OCI-LY1 (cell line): ENCODE measurements at regions not wholly inside any gene's neighbourhood (a gene's known extent, or its start where the extent isn't known, plus 50 kb on each side); places are given as distances from the start of the nearest gene placed in this dataset.

ENCODE experiments used
- H2AFZ ChIP-seq: fragments of 200-600 bp; sonication (generic), shearing (Covaris generic); 2 replicates; pipeline ENCODE4 v1.6.0; 2014; ENCODE audit warnings: antibody characterized with exemption, mild to moderate bottlenecking, low read length
- H3F3A ChIP-seq: fragments of 200-600 bp; sonication (generic), shearing (Covaris generic); 2 replicates; pipeline ENCODE4 v1.6.0; 2014; ENCODE audit warnings: mild to moderate bottlenecking, antibody characterized with exemption, low read length, moderate library complexity; ENCODE audit not compliant: insufficient read depth
- H3K27ac ChIP-seq: fragments of 200-600 bp; sonication (generic); 2 replicates; pipeline ENCODE4 v1.5.1; 2014; ENCODE audit warnings: low read length, mixed run types, mild to moderate bottlenecking, low read depth; ENCODE audit not compliant: poor library complexity, severe bottlenecking
- H3K27me3 ChIP-seq: fragments of 200-600 bp; sonication (generic); 2 replicates; pipeline ENCODE4 v1.6.0; 2014; ENCODE audit warnings: antibody characterized with exemption, mild to moderate bottlenecking, low read length, moderate library complexity; ENCODE audit not compliant: insufficient read depth
- H3K36me3 ChIP-seq: fragments of 200-600 bp; sonication (generic); 2 replicates; pipeline ENCODE4 v1.6.1; 2014; ENCODE audit warnings: mild to moderate bottlenecking, antibody characterized with exemption, low read length, moderate library complexity, mixed read lengths; ENCODE audit not compliant: insufficient read depth
- H3K4me1 ChIP-seq: fragments of 200-600 bp; sonication (generic); 2 replicates; pipeline ENCODE4 v1.5.1; 2014; ENCODE audit warnings: mild to moderate bottlenecking, low read length, moderate library complexity; ENCODE audit not compliant: insufficient read depth, severe bottlenecking
- H3K4me2 ChIP-seq: fragments of 200-600 bp; sonication (generic), shearing (Covaris generic); 2 replicates; pipeline ENCODE4 v1.6.1; 2014; ENCODE audit warnings: low read length
- H3K4me3 ChIP-seq: fragments of 200-600 bp; sonication (generic); 2 replicates; pipeline ENCODE4 v1.5.1; 2014; ENCODE audit warnings: low read length, low read depth, mild to moderate bottlenecking, mixed read lengths; ENCODE audit not compliant: poor library complexity, severe bottlenecking
- H3K79me2 ChIP-seq: fragments of 200-600 bp; shearing (Covaris generic); 2 replicates; pipeline ENCODE4 v1.6.1; 2016; ENCODE audit warnings: mixed run types, low read length, mixed read lengths; ENCODE audit not compliant: insufficient read depth
- H3K9ac ChIP-seq: fragments of 200-600 bp; sonication (generic), shearing (Covaris generic); 2 replicates; pipeline ENCODE4 v1.6.1; 2014; ENCODE audit warnings: mild to moderate bottlenecking, low read length, mixed read lengths
- H3K9me2 ChIP-seq: fragments of 200-600 bp; sonication (generic), shearing (Covaris generic); 2 replicates; pipeline ENCODE4 v1.6.1; 2014; ENCODE audit warnings: low read depth, mild to moderate bottlenecking, low read length, mixed read lengths
- H3K9me3 ChIP-seq: fragments of 200-600 bp; shearing (Covaris generic); 2 replicates; pipeline ENCODE4 v1.6.1; 2014; ENCODE audit warnings: low read length, mixed read lengths
- H4K20me1 ChIP-seq: fragments of 200-600 bp; sonication (generic), shearing (Covaris generic); 2 replicates; pipeline ENCODE4 v1.6.0; 2016; ENCODE audit warnings: mild to moderate bottlenecking, low read length; ENCODE audit not compliant: insufficient read depth
- CTCF ChIP-seq: fragments of 200-600 bp; sonication (generic), shearing (Covaris generic); IDR thresholded peaks from 2 replicates; pipeline ENCODE4 v1.5.1; 2017; ENCODE audit warnings: mild to moderate bottlenecking, antibody characterized with exemption, low read length, moderate library complexity, mixed read lengths
- EZH2 ChIP-seq: fragments of 200-600 bp; sonication (generic), shearing (Covaris generic); IDR thresholded peaks from 2 replicates; pipeline ENCODE4 v1.8.0; 2017; ENCODE audit warnings: borderline replicate concordance, mixed run types, mild to moderate bottlenecking, antibody characterized with exemption, low read length, moderate library complexity, mixed read lengths

GRCh38 chr7:153399554-153399940, 640.0 kb downstream of the ACTR3B start:
- H3K9me2 ChIP-seq = no peaks in the 10 kb centered on the region
- H3K9ac ChIP-seq = no peak overlapping the region
- no peak for TF ChIP-seq EZH2
- no peak for TF ChIP-seq CTCF
- H3K4me2 ChIP-seq = no peak overlapping the region
- H3K36me3 ChIP-seq = no peaks in the 10 kb centered on the region
- no peaks in the 10 kb centered on the region for H3K79me2 ChIP-seq
- no peak overlapping the region for H2AFZ ChIP-seq
- no peaks in the 10 kb centered on the region for H3K4me1 ChIP-seq
- no peak overlapping the region for H3K4me3 ChIP-seq
- no peaks in the 10 kb centered on the region for H4K20me1 ChIP-seq
- peaks cover under 1% of the 10 kb centered on the region; the same call in 1 of the 2 replicates for H3K9me3 ChIP-seq
- H3K27ac ChIP-seq = no peak overlapping the region
- no peaks in the 10 kb centered on the region for H3F3A ChIP-seq
- H3K27me3 ChIP-seq = no peaks in the 10 kb centered on the region

DNA sequence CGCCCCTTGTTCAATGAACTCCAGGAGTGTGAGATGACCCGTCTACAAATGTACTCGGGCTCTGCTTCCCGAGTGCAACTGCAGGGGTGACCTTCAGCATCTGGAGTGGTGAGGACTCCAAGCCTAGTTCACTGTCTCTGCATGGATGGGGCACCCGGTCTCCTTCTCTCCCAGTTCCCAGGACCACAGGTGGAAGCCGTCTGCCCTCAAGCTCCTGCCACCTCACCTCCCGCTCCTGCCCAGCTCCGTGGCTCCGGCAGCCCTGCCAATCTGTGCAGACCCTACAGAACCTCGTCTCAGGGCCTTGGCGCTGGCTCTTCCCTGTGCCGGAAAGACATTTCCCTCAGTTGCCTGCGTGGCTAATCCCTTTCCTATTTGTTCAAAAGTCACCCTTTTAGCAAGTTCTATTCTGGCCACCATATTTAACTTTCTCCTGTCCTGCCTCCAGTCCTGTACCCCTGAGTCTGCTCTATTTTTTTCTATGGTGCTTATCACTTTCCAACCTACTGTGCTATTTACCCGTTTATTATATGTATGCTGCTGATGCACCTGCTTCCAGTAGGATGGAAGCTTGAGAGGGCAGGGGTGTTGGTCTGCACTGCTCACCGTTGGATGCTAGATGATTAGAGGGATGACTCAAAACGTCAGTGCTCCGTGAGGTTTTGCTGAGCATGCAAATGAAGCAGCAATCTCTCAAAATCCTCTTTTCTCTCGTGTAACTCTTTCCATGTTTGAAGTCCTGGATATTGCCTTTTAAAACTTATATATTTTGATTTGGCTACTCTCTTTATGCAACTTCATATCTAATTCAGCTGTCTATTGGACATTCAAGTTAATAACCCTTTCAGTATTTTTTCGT, 641.4 kb downstream of the ACTR3B start:
- H3K9me3 ChIP-seq = no peaks in the 10 kb centered on the region
- no peaks in the 10 kb centered on the region for H3K79me2 ChIP-seq
- no peak overlapping the region for H3K4me2 ChIP-seq
- no peaks in the 10 kb centered on the region for H3K36me3 ChIP-seq
- H4K20me1 ChIP-seq = no peaks in the 10 kb centered on the region
- no peak overlapping the region for H3K9ac ChIP-seq
- no peaks in the 10 kb centered on the region for H3K9me2 ChIP-seq
- H2AFZ ChIP-seq = no peak overlapping the region
- H3K4me3 ChIP-seq = no peak overlapping the region
- TF ChIP-seq CTCF (no peak), EZH2 (no peak)
- H3F3A ChIP-seq = no peaks in the 10 kb centered on the region
- no peak overlapping the region for H3K27ac ChIP-seq
- no peaks in the 10 kb centered on the region for H3K27me3 ChIP-seq
- H3K4me1 ChIP-seq = no peaks in the 10 kb centered on the region

GRCh38 chr7:153401795-153402720, 642.5 kb downstream of the ACTR3B start:
- Histone ChIP-seq H3K9me2 (no peaks in the 10 kb centered on the region), H3K79me2 (no peaks in the 10 kb centered on the region), H3K36me3 (no peaks in the 10 kb centered on the region), H3F3A (no peaks in the 10 kb centered on the region), H3K4me2 (no peak overlapping the region), H2AFZ (no peak overlapping the region), H3K4me1 (no peaks in the 10 kb centered on the region), H4K20me1 (no peaks in the 10 kb centered on the region), H3K27me3 (no peaks in the 10 kb centered on the region), H3K27ac (no peak overlapping the region), H3K4me3 (no peak overlapping the region), H3K9ac (no peak overlapping the region), H3K9me3 (no peaks in the 10 kb centered on the region)
- TF ChIP-seq EZH2 = no peak
- TF ChIP-seq CTCF = no peak
